ENCODE measurements at regions not wholly inside any gene's neighbourhood (a gene's known extent, or its start where the extent isn't known, plus 50 kb on each side); places are given as distances from the start of the nearest gene placed in this dataset.

- intact Hi-C loops (cut with micrococcal nuclease), result no loop called here
- Histone ChIP-seq H3K4me3 (replicated peaks in 1 of 3; ENCODE audit: low read depth in 2 of 3, low read length in 3 of 3) (no peak overlapping the region), H4K20me1 (ENCODE audit: insufficient read depth, low read length) (no peaks in the 10 kb centered on the region), H3K79me2 (ENCODE audit: insufficient read depth, low read length) (no peaks in the 10 kb centered on the region), H3K27me3 (ENCODE audit: control insufficient read depth in 2 of 2, insufficient read depth in 2 of 2, low read length in 2 of 2) (no peaks in the 10 kb centered on the region), H3K4me2 (replicated peaks; ENCODE audit: extremely low read depth, low read length, poor library complexity, severe bottlenecking) (no peak overlapping the region), H2AFZ (ENCODE audit: insufficient read depth, low read depth, low read length, poor library complexity, severe bottlenecking) (no peak overlapping the region), H3K9me3 (replicated peaks in 1 of 2; ENCODE audit: control insufficient read depth in 1 of 2, insufficient read depth in 1 of 2, low read length in 2 of 2) (no peaks in the 10 kb centered on the region), H3K4me1 (ENCODE audit: control insufficient read depth in 1 of 2, insufficient read depth in 2 of 2, low read length in 2 of 2) (peaks cover 20 to 37% of the 10 kb centered on the region in 2 donors), H3K27ac (ENCODE audit: low read depth in 1 of 2, low read length in 2 of 2) (peak overlapping the region in 1 of 2 donors; percentile 81), H3K36me3 (replicated peaks in 1 of 2; ENCODE audit: control insufficient read depth in 1 of 2, insufficient read depth in 2 of 2, low read length in 2 of 2) (no peaks in the 10 kb centered on the region), H3K9ac (ENCODE audit: insufficient read depth, low read length, poor library complexity, severe bottlenecking) (peak overlapping the region; percentile 4)
- Mint-ChIP-seq H3K4me1 (peaks cover 53% of the 10 kb centered on the region), H3K9me3 (peaks cover 0 to 7% (median 3%) of the 10 kb centered on the region in 7 donors), H3K36me3 (peaks cover 4 to 18% of the 10 kb centered on the region in 2 donors), H3K27ac (peak overlapping the region; percentile 23 to 94 (median 77)), H3K27me3 (ENCODE audit: low read depth in 3 of 3) (peaks cover 0 to 3% (median 0%) of the 10 kb centered on the region in 3 donors), H3K4me3 (no peak overlapping the region)
- WGBS (ENCODE audit: insufficient coverage), result 100% methylated on average over 2 of the region's 8 CpGs
- DNase-seq, result peak; percentile 98 to 100 (median 100)
- TF ChIP-seq CTCF (IDR thresholded peaks at IDR 0.05), result no peak
Measured at GRCh38 chr15:39396979-39397615, 183.8 kb upstream of the THBS1 start.

- no peaks in the 10 kb centered on the region for H3K36me3 ChIP-seq (replicated peaks in 1 of 2; ENCODE audit: control insufficient read depth in 1 of 2, insufficient read depth in 2 of 2, low read length in 2 of 2)
- DNase-seq, result peak in 1 of 3 donors; percentile 14
- Mint-ChIP-seq H3K27ac (peak overlapping the region; percentile 32 to 94 (median 73)), H3K27me3 (ENCODE audit: low read depth in 3 of 3) (peaks cover 0 to 3% (median 0%) of the 10 kb centered on the region in 3 donors), H3K4me3 (no peak overlapping the region), H3K9me3 (peaks cover 0 to 7% (median 3%) of the 10 kb centered on the region in 7 donors), H3K36me3 (peaks cover 4 to 18% of the 10 kb centered on the region in 2 donors), H3K4me1 (peaks cover 48% of the 10 kb centered on the region)
- intact Hi-C loops (cut with micrococcal nuclease), result no loop called here
- H4K20me1 ChIP-seq (ENCODE audit: insufficient read depth, low read length), result no peaks in the 10 kb centered on the region
- no peaks in the 10 kb centered on the region for H3K79me2 ChIP-seq (ENCODE audit: insufficient read depth, low read length)
- no peak for TF ChIP-seq CTCF (IDR thresholded peaks at IDR 0.05)
- H3K27ac ChIP-seq (ENCODE audit: low read depth in 1 of 2, low read length in 2 of 2), result peak overlapping the region in 1 of 2 donors; percentile 81
- no peak overlapping the region for H2AFZ ChIP-seq (ENCODE audit: insufficient read depth, low read depth, low read length, poor library complexity, severe bottlenecking)
- no peak overlapping the region for H3K4me2 ChIP-seq (replicated peaks; ENCODE audit: extremely low read depth, low read length, poor library complexity, severe bottlenecking)
- H3K4me3 ChIP-seq (replicated peaks in 1 of 3; ENCODE audit: low read depth in 2 of 3, low read length in 3 of 3), result no peak overlapping the region
- 100% methylated on average over 3 of the region's 3 CpGs for WGBS (ENCODE audit: insufficient coverage)
- H3K9ac ChIP-seq (ENCODE audit: insufficient read depth, low read length, poor library complexity, severe bottlenecking), result no peak overlapping the region
- H3K9me3 ChIP-seq (replicated peaks in 1 of 2; ENCODE audit: control insufficient read depth in 1 of 2, insufficient read depth in 1 of 2, low read length in 2 of 2), result no peaks in the 10 kb centered on the region
- no peaks in the 10 kb centered on the region for H3K27me3 ChIP-seq (ENCODE audit: control insufficient read depth in 2 of 2, insufficient read depth in 2 of 2, low read length in 2 of 2)
- peaks cover 20 to 33% of the 10 kb centered on the region in 2 donors for H3K4me1 ChIP-seq (ENCODE audit: control insufficient read depth in 1 of 2, insufficient read depth in 2 of 2, low read length in 2 of 2)
Measured at GRCh38 chr15:39397883-39398282, 183.0 kb upstream of the THBS1 start.
